Ishikawa (cell line): ENCODE measurements at regions not wholly inside any gene's neighbourhood (a gene's known extent, or its start where the extent isn't known, plus 50 kb on each side); places are given as distances from the start of the nearest gene placed in this dataset.

ENCODE experiments used
- CEBPB ChIP-seq: IDR thresholded peaks from 2 replicates; pipeline ENCODE4 v1.6.1; 2012
- CREB1 ChIP-seq: IDR thresholded peaks from 2 replicates; pipeline ENCODE4 v1.6.1; 2012; ENCODE audit warnings: low read depth
- EGR1 ChIP-seq: IDR thresholded peaks from 2 replicates; pipeline ENCODE4 v1.6.1; 2012
- EP300 ChIP-seq: IDR thresholded peaks from 2 replicates; pipeline ENCODE4 v1.6.1; 2012; ENCODE audit warnings: borderline replicate concordance
- FOXM1 ChIP-seq: IDR thresholded peaks from 2 replicates; pipeline ENCODE4 v1.6.1; 2012; ENCODE audit warnings: low read depth, borderline replicate concordance
- MAX ChIP-seq: IDR thresholded peaks from 2 replicates; pipeline ENCODE4 v1.6.1; 2012
- NFIC ChIP-seq: IDR thresholded peaks from 2 replicates; pipeline ENCODE4 v1.6.1; 2012
- RAD21 ChIP-seq: IDR thresholded peaks from 2 replicates; pipeline ENCODE4 v1.6.1; 2012; ENCODE audit warnings: low read depth
- TAF1 ChIP-seq: IDR thresholded peaks from 2 replicates; pipeline ENCODE4 v1.6.1; 2012; ENCODE audit warnings: low read depth, mild to moderate bottlenecking
- TCF12 ChIP-seq: IDR thresholded peaks from 2 replicates; pipeline ENCODE4 v1.6.1; 2012; ENCODE audit warnings: low read depth
- TEAD4 ChIP-seq: IDR thresholded peaks from 2 replicates; pipeline ENCODE4 v1.6.1; 2012
- USF1 ChIP-seq: IDR thresholded peaks from 2 replicates; pipeline ENCODE4 v1.6.1; 2012
- YY1 ChIP-seq: IDR thresholded peaks from 2 replicates; pipeline ENCODE4 v1.6.1; 2012; ENCODE audit warnings: low read depth
- ZBTB7A ChIP-seq: IDR thresholded peaks from 2 replicates; pipeline ENCODE4 v1.6.1; 2012; ENCODE audit warnings: low read depth
- TF ChIP-seq, protein P1 (sequence below): IDR thresholded peaks from 2 replicates; pipeline ENCODE4 v1.6.1; 2012; ENCODE audit warnings: low read depth, mild to moderate bottlenecking

DNA sequence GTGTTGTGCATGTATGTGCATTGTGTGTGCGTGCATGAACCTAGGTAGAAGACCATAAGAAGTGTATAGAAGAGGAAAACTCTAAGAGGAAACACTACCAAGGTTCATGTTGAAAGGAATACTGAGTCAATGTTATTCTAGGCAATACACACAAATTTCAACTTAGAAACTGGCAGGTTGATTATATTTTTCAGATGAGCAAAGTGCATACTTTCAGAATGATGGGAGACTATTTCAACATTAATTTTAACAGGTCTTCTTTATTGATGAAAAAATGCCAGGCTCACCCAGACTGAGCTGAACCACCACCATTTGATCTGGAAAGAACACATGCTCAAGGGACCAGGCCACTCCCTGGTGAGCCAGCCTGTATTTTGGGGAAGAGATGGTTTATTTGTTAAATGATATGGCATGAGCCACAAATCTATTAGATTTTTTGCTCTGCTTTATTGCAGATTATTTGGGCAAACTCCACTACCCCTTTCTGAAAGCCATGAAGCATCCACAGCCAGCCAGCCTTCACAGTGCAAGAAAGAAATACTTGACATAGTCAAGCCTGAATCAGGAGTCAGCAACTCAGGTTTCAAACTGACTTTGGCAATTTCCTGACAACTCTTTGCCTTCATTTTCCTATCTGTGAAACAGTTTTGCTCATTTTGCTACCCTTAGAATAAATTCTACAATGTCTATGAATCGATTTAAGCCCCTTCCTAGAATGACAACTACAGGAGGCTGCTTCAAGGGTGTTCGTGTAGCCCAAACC lies 368.9 kb downstream of the COG6 start:
- TF ChIP-seq FOXM1 = no peak
- no peak for TF ChIP-seq USF1
- TF ChIP-seq EGR1 = no peak
- no peak for TF ChIP-seq CREB1
- TF ChIP-seq ZBTB7A = no peak
- TF ChIP-seq TEAD4 = no peak
- TF ChIP-seq, protein P1, sequence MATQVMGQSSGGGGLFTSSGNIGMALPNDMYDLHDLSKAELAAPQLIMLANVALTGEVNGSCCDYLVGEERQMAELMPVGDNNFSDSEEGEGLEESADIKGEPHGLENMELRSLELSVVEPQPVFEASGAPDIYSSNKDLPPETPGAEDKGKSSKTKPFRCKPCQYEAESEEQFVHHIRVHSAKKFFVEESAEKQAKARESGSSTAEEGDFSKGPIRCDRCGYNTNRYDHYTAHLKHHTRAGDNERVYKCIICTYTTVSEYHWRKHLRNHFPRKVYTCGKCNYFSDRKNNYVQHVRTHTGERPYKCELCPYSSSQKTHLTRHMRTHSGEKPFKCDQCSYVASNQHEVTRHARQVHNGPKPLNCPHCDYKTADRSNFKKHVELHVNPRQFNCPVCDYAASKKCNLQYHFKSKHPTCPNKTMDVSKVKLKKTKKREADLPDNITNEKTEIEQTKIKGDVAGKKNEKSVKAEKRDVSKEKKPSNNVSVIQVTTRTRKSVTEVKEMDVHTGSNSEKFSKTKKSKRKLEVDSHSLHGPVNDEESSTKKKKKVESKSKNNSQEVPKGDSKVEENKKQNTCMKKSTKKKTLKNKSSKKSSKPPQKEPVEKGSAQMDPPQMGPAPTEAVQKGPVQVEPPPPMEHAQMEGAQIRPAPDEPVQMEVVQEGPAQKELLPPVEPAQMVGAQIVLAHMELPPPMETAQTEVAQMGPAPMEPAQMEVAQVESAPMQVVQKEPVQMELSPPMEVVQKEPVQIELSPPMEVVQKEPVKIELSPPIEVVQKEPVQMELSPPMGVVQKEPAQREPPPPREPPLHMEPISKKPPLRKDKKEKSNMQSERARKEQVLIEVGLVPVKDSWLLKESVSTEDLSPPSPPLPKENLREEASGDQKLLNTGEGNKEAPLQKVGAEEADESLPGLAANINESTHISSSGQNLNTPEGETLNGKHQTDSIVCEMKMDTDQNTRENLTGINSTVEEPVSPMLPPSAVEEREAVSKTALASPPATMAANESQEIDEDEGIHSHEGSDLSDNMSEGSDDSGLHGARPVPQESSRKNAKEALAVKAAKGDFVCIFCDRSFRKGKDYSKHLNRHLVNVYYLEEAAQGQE = no peak
- no peak for TF ChIP-seq TAF1
- no peak for TF ChIP-seq CEBPB

GRCh38 chr13:40024967-40025714 lies 369.7 kb downstream of the COG6 start:
- TF ChIP-seq YY1 = no peak
- no peak for TF ChIP-seq TCF12
- TF ChIP-seq USF1 = no peak
- TF ChIP-seq TEAD4 = no peak
- no peak for TF ChIP-seq MAX
- no peak for TF ChIP-seq EGR1
- no peak for TF ChIP-seq CREB1
- TF ChIP-seq CEBPB = no peak
- TF ChIP-seq NFIC = no peak
- no peak for TF ChIP-seq EP300
- TF ChIP-seq ZBTB7A = no peak
- no peak for TF ChIP-seq FOXM1
- TF ChIP-seq, protein P1 = no peak
- TF ChIP-seq RAD21 = no peak

GRCh38 chr13:40026174-40026585 lies 370.7 kb downstream of the COG6 start:
- no peak for TF ChIP-seq YY1
- TF ChIP-seq MAX = no peak
- TF ChIP-seq NFIC = no peak
- no peak for TF ChIP-seq EP300
- no peak for TF ChIP-seq CEBPB
- no peak for TF ChIP-seq TCF12
- no peak for TF ChIP-seq USF1
- no peak for TF ChIP-seq FOXM1

- no peak for TF ChIP-seq NFIC
Measured at GRCh38 chr13:40026741-40027140, 371.3 kb downstream of the COG6 start.

DNA sequence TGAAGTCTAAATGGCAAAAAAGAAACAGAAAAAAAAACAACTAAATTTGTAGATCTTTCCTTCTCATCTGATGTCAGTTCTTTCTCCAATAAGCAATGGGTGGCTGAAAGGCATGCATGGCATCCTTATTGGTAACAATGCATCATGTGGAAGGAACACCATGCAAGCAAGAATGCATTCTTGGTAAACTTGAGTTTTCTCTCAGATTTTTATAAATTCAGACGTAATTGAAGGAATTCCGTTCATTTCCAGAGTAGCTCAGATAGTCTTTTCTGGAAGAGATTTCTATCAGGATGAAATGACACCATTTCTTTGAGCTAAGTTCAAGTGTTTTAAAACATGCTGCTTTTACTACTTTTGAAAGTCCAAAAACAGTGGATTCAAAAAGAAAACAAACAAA lies 373.0 kb downstream of the COG6 start:
- TF ChIP-seq MAX (no peak), TCF12 (no peak), EP300 (no peak), CREB1 (no peak), CEBPB (no peak), ZBTB7A (no peak), TAF1 (no peak), USF1 (no peak), EGR1 (no peak), NFIC (no peak), FOXM1 (no peak), RAD21 (no peak), YY1 (no peak), TEAD4 (no peak)
- TF ChIP-seq, protein P1 = no peak
